Activated T-cell treated with anti-CD3 and anti-CD28 coated beads for 24 hours (primary cell): ENCODE measurements at regions not wholly inside any gene's neighbourhood (a gene's known extent, or its start where the extent isn't known, plus 50 kb on each side); places are given as distances from the start of the nearest gene placed in this dataset.

Source experiments
- DNase-seq: peaks from one replicate; pipeline ENCODE4 v3.0.0-alpha.2; 2020; ENCODE audit warnings: low read depth

DNA sequence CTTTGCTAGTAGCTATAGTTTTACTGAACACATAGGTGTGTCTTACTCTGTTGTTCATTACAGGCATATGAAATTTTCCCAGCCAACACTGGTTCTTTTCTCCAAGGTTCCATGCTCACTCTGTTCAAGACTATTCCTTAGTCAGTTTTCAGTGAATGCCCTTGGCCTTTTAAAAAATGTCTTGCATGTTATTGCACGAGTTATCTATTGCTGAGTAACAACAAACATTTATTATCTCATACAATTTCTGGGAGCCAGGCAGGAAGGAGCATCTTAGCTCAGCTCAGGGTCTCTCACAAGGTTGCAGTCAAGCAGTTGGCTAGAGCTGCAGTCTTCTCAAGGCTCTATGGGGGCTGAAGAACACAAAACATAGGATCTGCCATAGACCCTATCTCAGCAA lies 223.5 kb downstream of the BTG1 start:
- no peak for DNase-seq

DNA sequence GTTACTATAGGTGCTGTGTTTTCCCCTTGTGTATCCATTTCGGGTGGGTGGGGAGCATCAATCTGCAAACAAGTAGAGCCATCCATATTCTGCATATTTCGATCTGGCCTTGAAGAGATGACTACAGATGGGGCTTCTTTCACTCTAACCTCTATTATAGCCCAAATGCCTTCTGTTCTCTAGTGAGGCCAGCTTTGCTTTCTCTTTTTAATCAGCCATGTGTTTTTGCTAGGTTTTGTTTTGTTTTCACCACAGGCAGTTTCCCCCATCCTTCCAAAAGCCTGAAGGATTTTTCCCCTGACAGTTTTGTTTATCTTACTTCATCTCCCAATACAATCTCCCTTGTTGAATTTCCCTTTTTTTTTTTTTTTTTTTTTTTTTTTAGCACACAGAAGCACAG lies 224.1 kb downstream of the BTG1 start:
- no peak for DNase-seq

DNA sequence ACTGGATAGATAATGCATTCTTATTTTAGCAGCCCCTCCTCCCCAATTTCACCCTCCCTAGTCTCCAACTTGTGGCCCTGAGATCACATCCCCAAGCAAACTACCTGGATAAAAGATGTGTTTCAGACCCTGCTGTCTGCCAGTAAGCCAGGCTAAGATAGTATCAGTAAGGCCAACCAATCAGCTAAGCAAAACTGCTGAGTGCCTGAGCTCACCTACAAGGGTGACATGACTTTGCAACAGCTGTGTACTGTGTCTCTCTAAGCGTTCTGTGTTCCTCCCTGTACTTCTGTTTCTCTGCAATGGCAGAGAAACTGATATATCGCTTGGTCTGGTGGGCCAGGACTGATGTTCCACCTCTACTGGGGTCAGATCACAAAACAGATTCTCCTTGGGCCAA lies 224.9 kb downstream of the BTG1 start:
- no peak for DNase-seq

DNA sequence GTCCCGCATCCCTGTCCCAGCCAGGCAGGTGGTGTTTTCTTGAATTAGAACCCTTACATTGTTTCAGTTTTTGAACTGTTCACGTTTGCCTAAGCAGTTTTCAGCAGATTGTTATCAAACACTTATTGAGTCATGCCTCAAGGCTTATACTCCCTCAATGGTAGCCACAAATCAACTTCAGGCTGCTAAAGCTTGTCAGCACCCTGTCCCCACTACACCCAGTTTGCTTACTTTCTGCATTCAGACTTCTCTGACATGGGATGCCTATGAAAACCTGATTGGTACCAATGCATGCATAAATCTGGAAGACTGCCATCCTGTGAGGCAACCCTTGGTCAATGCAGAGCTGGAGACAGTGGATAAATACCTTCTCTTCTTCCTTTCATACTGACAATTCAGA lies 225.4 kb downstream of the BTG1 start:
- no peak for DNase-seq

DNA sequence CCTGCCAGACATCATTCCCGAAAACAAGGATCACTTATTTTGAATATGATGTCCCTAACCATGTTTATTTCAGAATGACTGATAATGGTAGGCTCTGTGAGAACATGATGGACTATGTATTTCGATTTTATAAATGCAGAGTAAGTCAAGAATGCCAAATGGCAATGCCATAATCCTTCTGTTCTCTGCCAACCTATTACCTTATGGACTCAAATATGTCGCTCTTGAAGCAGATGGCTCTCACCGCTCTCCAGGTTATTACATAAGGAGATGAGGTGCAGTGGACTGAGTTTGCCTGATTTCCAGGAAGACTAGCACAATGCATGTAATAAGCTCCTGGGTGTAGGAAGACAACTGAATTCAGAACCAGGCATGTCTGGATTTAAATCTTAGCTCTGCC lies 227.2 kb downstream of the BTG1 start:
- no peak for DNase-seq

DNA sequence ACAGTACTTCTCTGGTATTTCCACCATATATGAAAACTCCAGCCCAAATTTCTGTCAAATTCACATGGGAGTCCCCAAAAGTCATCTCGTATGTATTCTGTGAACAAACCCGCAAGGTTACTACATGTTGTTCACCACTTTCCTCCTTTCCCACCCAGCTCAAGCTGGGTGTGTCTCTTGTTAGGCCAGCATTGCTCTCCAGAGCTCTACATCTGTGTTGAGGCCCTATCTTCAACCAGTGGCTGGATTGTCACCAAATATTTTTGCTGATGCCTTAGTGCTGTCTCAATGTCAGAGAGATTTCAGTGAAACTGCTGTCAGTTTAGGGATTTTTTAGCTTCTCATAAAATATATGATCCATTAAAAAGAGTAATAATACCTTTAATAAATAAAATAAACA lies 230.9 kb downstream of the BTG1 start:
- DNase-seq = no peak

DNA sequence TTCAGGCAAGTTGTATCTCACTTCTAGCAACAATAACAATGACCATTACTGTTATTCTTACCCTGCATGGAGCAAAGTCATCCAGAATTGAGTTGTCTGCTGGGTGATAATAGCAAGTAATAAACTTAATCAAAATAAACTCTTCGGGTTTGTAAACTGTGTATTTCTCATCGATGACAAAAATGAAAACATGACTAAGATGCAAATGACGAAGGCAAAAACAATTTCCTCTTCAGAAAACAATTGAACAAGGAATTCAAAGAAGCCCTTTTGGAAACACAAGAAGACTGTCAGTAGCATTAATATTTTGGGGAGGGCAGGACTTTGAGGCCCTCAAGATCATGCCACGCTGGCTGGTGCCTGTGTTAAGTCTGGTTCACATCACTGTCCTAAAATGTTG lies 232.0 kb downstream of the BTG1 start:
- DNase-seq = no peak

DNA sequence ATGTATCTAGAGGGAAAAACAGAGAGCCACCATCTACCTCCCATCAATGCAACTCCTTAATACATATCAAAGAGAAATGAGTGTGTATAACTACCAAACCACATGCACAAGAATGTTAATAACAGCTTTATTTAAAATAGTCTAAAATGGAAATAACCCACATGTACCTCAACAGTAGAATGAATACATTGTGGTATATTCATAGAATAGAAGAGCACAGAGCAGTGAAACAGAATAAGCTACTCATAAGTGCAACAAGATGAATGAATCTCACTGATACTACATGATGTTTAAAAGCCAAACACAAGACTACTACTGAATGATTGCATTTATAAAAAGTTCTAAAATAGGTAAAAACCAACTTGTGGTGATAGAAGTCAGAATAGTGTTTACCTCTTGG lies 232.5 kb downstream of the BTG1 start:
- DNase-seq = no peak

DNA sequence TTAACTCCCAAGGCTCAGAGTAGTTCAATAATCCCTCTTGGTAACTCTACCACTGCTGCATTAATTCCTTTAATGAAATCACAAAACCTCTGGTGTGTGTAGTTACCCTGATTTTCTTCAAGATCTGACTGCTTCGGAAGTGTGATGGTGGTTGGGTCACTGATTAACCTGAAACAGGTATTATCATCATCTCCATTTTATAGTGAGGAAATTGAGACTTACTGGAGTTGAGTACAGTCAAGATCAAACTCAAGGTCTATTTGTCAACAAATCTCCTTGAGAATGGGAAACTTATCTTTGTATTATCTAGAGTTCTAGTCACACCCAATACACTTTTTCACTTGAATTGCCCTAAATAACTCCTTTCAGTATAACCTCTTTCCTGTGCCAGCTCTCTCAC lies 233.5 kb downstream of the BTG1 start:
- DNase-seq = no peak

DNA sequence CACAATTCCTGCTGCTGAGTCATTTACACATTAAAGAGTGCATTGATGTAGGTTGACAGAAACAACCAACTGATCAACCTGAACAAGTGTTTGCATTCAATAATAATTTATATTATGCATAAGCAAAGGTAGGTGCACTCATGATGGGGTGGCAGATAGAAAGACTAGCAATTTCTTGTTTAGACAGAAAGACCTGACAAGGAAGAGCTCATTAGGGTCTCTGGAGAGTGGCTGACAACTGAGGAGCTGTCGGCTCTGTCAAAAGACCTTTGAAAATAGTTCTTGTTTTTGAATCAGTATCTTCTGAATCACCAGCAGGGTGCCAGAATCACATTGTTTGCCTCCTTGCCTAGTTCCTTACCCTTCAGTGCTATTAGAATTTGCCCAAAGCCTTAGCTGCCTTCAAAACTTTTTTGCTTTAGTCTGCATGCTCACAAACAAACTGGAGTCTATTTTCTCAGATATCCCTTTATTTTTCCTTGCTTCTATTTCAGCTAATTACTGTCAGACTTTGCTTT lies 234.7 kb downstream of the BTG1 start:
- DNase-seq = no peak

DNA sequence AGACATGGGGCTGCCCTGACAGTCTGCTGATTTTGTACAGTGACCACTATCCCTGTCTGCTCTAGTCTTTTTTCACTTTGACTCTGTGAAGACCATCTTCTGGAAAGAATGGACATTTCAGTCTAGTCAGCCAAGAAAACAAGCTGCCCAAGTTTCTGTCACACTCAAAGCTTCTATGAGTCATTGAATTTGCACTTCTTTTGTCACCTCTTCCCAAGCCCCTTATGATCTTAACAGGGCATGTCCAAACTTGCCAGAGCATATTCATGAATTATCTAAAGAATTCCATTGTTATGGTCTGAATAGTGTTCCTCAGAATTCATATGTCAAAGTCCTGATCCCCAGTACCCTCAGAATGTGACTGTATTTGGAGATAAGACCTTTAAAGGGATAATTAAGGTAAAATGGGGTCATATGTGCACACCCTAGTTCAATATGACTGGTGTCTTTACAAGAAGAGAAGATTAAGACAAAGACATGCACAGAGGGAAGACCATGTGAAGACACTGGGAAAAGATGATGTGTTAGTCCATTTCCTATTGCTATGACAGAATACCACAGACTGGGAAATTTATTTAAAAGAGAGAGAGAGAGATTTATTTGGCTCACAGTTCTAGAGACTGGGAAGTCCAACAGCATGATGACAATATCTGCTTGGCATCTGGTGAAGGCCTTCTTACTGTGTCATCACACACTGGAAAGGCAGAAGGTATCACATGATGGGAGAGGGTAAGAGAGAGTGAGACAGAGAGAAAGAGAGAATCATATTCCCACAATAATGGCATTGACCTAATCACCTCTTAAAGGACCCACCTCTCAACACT lies 242.6 kb downstream of the BTG1 start:
- no peak for DNase-seq

DNA sequence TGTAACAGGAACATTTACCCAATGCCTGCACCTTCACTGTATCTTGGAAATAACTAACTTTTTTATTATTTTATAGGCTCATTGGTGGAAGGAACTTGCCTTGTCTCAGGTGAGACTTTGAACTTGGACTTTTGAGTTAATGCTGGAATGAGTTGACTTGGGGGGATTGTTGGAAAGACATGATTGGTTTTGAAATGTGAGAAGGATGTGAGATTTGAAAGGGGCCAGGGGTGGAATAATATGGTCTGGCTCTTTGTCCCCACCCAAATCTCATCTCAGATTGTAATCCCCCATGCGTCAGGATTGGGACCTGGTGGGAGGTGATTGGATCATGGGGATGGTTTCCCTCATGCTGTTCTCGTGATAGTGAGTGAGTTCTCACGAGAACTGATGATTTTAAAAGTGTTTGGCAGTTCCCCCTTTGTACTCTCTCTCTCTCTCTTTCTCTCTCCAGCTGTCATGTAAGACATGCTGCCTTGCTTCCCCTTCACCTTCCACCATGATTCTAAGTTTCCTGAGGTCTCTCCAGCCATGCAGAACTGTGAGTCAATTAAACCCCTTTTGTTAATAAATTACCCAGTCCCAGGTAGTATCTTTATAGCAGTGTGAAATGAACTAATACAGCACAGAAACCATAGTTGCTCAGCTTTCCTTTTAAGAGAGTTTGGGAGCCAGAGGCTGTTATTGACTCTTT lies 244.1 kb downstream of the BTG1 start:
- DNase-seq = no peak

DNA sequence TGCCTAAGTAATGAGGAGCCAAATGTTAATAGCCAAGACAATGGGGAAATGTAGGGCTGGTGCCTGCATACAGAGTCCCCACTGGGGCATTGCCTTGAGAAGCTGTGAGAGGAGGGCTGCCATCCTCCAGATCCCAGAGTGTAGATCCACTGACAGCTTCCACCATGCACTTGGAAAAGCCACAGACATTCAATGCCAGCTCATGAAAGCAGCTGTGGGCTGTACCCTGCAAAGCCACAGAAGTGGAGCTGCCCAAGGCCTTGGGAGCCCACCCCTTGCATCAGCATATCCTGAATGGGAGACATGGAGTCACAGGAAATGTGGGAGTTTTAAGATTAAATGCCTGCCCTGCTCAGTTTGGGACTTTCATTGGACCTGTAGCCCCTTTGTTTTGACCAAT lies 244.7 kb downstream of the BTG1 start:
- DNase-seq = no peak

DNA sequence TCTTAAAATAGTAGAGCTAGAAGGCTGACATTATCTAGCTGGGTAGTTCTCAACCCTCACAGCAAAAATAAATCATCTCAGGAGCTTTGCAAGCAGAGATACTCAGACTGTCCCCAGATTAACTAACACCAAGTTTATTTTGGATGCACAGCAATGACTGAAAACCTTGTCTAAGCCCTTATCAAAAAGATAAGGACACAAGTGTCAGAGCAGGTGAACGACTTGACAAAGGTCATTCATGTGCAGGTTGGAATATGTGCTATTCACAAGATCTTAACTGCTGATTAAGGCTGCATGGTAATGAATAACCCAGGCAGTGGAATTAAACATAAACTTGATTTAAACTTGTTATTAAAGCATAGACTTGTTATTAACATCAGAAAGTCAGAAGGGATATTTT lies 246.6 kb downstream of the BTG1 start:
- DNase-seq = no peak

DNA sequence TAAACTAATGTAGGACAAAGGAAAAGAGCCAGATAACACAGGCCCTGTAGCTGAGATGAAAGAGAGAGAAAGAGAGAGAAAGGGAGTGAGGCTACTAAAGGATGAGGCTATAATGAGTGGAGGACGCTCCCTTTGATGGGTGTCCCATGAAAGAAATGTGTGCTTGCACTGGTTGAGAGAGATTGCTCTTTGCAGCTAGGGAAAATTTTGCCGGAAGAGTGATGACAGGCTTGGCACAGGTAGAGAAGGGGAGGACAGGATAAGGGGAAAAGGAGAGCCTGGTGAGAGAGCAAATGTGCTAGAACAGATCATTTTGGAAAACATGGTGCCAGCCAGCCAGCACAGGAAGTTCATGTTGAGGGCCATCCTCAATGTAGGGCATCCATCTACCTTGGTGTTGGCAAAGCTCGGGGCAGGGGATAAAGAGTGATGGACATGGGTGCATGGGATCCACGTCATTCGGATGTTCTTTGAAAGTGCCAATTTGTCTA lies 248.6 kb downstream of the BTG1 start:
- no peak for DNase-seq

DNA sequence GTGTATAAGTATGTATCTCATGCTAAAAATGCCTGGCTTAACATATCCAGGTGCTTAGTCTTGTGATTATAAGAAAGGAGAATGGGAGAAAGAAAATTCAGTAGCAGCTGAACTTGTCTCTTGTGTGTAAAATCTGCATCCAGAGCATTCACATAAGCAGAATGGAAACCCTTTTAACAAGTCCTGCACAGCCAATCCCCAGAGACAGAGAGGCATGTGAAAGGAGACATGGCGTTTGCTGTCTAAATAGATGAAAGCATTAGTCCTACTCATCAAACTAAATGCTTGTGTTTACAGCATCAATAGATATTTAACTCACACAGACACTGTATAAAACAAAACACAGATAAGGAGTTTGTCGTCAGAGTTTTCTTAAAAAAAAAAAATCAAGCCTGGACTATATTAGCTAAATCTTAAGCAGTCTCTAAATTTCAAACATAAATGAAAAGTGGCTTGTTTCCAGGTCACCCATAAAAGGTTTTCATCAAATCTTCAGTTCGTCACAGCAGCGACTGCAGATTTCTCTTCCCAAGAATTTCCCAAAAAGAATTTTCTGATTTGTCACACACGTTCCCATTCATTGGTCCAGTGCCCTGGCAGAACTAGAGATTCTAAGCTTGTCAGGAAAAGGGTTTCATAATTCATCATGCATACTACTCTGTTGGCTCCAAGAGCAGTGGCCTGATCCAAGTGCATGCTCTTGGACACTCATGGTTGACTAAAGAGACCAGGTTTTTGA lies 249.2 kb downstream of the BTG1 start:
- no peak for DNase-seq

DNA sequence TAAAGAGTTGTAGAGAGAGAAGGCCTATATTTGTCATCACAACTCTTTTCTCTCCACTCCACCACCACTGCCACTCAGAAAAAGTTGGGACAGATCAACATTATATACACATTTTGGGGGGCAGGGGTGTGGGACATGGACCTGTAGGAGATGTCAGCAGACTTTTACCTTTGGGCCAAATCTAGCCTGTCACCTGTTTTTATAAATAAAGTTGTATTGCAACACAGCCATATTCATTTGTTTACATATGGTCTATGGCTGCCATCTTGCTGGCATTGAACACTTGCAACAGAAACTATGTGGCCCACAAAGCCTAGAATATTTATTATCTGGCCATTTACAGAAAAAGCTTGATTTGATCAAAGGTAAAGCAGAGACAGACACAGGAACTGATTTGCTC lies 250.7 kb downstream of the BTG1 start:
- DNase-seq = no peak

DNA sequence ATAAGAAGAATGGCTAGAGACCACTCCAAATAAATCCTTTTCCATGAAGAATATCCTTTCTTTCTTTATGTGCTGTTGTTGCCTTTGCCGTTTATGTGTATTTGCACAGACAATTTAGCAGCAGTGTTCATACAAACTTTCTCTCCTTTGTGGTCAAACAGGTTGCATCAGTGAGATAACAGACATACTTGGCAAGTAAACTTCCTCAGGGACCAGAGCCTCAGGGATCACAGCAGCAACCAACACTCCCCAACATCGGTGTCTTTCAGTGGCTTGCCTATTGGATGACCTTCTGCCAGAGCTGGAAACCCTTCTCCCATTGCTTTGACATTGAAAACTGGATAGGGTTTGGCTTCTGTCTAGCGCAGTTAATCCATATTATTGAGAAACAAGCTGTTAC lies 252.2 kb downstream of the BTG1 start:
- DNase-seq = no peak

DNA sequence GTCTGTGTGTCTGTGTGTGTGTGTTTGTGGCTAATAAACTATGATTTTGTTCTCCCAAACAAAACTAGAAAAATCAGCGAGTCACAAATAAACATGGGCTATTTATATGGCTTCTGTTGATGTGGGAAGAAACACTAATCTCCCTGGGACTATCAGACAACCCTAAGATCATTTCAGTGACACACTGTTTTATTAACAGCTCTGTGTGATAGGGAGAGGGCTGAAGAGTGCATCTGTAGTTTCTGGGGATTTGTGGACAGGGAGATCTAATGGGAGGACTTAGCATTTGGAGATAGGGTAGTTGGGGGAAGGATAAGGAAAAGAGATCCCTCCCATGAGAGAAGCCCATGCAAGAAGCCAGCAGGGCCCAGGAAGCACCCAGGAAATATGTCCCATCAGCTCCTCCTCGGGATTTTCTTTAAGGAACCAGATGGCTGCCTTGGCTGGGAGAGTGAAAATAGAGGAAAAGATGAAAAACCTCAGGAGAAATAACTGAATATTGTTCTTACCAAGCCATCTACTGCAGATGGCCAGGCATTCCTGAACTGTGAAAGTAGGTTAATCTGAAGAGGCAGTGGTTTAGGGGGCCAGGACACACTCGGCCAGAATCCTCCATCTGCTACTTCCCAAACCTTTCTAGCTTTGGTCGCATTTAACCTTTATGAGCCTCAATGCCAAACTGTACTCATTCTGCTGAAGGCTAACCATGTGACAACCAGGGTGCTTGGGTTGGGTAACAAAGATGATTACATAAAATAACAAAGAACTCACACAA lies 253.4 kb downstream of the BTG1 start:
- DNase-seq = no peak

DNA sequence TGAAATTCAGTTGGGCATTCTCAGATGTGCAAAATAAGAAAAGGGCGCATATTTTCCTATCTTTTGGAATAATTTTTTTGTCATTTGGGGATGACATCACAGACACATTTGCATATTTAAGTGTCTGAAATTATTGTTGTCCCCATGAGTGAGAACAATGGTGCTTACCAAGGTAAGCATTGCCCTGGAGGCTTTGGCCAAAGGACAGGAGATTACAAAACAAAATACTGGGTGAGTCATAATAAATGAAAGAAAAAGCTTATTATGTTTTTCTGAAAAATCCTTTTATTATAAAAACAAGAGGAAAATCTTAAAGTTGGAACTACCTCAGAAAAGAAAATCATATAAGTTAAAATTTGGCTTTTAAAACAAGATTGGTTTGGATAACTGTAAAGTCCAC lies 254.9 kb downstream of the BTG1 start:
- DNase-seq = no peak

DNA sequence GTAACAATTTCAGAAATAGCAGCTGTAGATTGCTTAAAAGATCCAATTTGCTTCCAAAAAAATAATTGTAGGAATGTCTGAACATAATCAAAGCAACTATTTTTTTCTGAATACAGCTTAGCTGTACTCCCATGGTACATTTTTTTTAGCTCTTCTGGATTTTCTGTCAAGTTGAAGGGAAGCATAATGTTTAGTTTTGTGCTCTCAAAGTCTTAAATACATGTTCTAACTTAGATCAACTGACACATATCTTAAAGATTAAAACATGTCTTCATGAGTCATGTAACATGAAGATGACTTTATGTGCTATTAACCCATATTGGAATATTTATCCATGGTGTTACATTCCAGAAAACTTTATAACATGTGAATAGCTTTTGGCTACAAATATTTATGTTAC lies 255.7 kb downstream of the BTG1 start:
- DNase-seq = no peak

DNA sequence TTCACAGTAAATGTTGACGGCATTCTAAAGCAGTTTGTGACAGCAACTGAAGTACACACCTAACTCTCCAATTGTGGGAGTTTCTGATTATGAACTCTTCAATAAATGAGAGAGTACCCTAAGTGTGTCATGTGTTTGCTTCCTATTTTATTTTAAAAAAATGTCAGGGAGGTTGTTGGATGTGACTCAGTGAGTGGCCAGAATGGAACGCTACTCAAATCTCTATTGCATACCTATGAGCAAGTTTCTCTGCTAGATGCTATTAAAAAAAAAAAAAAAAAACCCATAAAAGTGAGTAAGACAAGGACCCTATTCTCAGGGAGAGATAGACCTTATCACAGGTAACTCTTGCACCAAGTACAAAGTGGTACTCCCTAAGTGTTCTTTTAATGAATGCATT lies 256.6 kb downstream of the BTG1 start:
- no peak for DNase-seq
